Spleen (tissue), 11 donors: ENCODE measurements at regions not wholly inside any gene's neighbourhood (a gene's known extent, or its start where the extent isn't known, plus 50 kb on each side); places are given as distances from the start of the nearest gene placed in this dataset.

Source experiments
- DNase-seq: peaks from one replicate; pipeline ENCODE4 v3.0.0-alpha.2; 2020
- H3K27ac ChIP-seq, 8 donors: fragments of 200-600 bp; sonication (generic) in 7 of 8; 1 replicate in 4 of 8; 2 replicates in 4 of 8; pipeline versions ENCODE4 v1.5.0 to v1.8.0; 2016 to 2021; ENCODE audit warnings: inconsistent platforms in 4 of 8, mild to moderate bottlenecking in 4 of 8, moderate library complexity in 1 of 8
- H3K27me3 ChIP-seq, 7 donors: fragments of 200-600 bp; sonication (generic) in 6 of 7; replicated peaks in 1 of 7; 1 replicate in 4 of 7; 2 replicates in 3 of 7; pipeline versions ENCODE4 v1.5.0 to v1.8.0; 2016 to 2021; ENCODE audit warnings: inconsistent platforms in 3 of 7, mild to moderate bottlenecking in 1 of 7
- H3K36me3 ChIP-seq, 6 donors: fragments of 200-600 bp; sonication (generic) in 5 of 6; 1 replicate in 4 of 6; 2 replicates in 2 of 6; pipeline versions ENCODE4 v1.5.0 to v1.8.0; 2016 to 2021; ENCODE audit warnings: inconsistent platforms in 2 of 6
- H3K4me1 ChIP-seq, 6 donors: fragments of 200-600 bp; sonication (generic) in 5 of 6; 1 replicate in 3 of 6; 2 replicates in 3 of 6; pipeline versions ENCODE4 v1.5.0 to v1.8.0; 2016 to 2021; ENCODE audit warnings: inconsistent platforms in 3 of 6
- H3K4me3 ChIP-seq, 8 donors: fragments of 200-600 bp; sonication (generic) in 7 of 8; 1 replicate in 4 of 8; 2 replicates in 4 of 8; pipeline versions ENCODE4 v1.5.0 to v1.8.0; 2016 to 2021; ENCODE audit warnings: inconsistent platforms in 4 of 8, mild to moderate bottlenecking in 4 of 8, moderate library complexity in 2 of 8
- H3K9me3 ChIP-seq, 8 donors: fragments of 200-600 bp; sonication (generic) in 7 of 8; 1 replicate in 4 of 8; 2 replicates in 4 of 8; pipeline versions ENCODE4 v1.5.0 to v1.8.0; 2016 to 2021; ENCODE audit warnings: inconsistent platforms in 4 of 8
- CTCF ChIP-seq, 11 experiments: fragments of 200-600 bp in 7 of 11; fragments of 450-650 bp in 4 of 11; sonication (generic) in 4 of 11; IDR thresholded peaks in 8 of 11; conservative IDR thresholded peaks in 3 of 11; 1 replicate in 7 of 11; 2 replicates in 4 of 11; pipeline versions ENCODE4 v1.4.0 to v1.8.0; 2016 to 2021; ENCODE audit warnings: antibody characterized with exemption in 11 of 11, inconsistent platforms in 4 of 11, mild to moderate bottlenecking in 1 of 11
- POLR2A ChIP-seq, 3 donors: fragments of 450-650 bp; IDR thresholded peaks; one replicate each; pipeline ENCODE4 v1.5.1; 2017; ENCODE audit warnings: antibody characterized with exemption in 3 of 3, mild to moderate bottlenecking in 1 of 3
- POLR2AphosphoS5 ChIP-seq, 3 donors: sonication (generic); formaldehyde crosslinking; IDR thresholded peaks; one replicate each; pipeline ENCODE4 v1.5.1; 2017; ENCODE audit warnings: antibody characterized with exemption in 3 of 3
- WGBS, 5 donors: extraction: QIAGEN DNeasy Blood & Tissue Kit in 3 of 5; methylation state at CpG; one replicate each; pipeline versions ENCODE4 v1.1.5 to v1.1.7; 2013 to 2018; 5-methylcytosine and 5-hydroxymethylcytosine counted together
- intact Hi-C: fragments of 100-400 bp; cut with DNase I; formaldehyde crosslinking; loops from one replicate; pipeline ENCODE4 v1.15.0; 2023; ENCODE audit warnings: low total_unique reads
- donor health status: healthy with polysubstance abuse.
- donor health status: DM: no; HTN: no; CAD: no; lungs with moderate emphysema.
- donor health status: DM: no; HTN: no; CAD: no.
- donor health status: Bipolar disorder and iron deficiency.
- donor health status: healthy.
- donor health status: DM: no; HTN: no; CAD: no.
- donor health status: DM: yes; HTN: yes; CAD: no.

GRCh38 chr5:125558466-125558865 lies 812.0 kb upstream of the ZNF608 start:
- no peak overlapping the region for H3K4me3 ChIP-seq
- TF ChIP-seq POLR2A (IDR thresholded peaks at IDR 0.05) (no peak), CTCF (IDR thresholded peaks at IDR 0.05 in 8 of 11, conservative IDR thresholded peaks at IDR 0.05 in 3 of 11) (no peak), POLR2AphosphoS5 (IDR thresholded peaks at IDR 0.05) (no peak)
- no peak overlapping the region for H3K27ac ChIP-seq
- no peaks in the 10 kb centered on the region for H3K27me3 ChIP-seq
- no peak for DNase-seq
- 71 to 86% (median 81%) methylated on average over 3 of the region's 3 CpGs for WGBS, 5 donors
- intact Hi-C loops: no loop called here
- H3K9me3 ChIP-seq: no peaks in the 10 kb centered on the region
- no peaks in the 10 kb centered on the region for H3K36me3 ChIP-seq
- no peaks in the 10 kb centered on the region for H3K4me1 ChIP-seq

- H3K4me3 ChIP-seq: no peak overlapping the region
- 69 to 87% (median 82%) methylated on average over 2 of the region's 2 CpGs for WGBS, 5 donors
- H3K27ac ChIP-seq: no peak overlapping the region
- intact Hi-C loops: no loop called here
- no peak for DNase-seq
- no peaks in the 10 kb centered on the region for H3K9me3 ChIP-seq
- TF ChIP-seq POLR2A (IDR thresholded peaks at IDR 0.05) (no peak), POLR2AphosphoS5 (IDR thresholded peaks at IDR 0.05) (no peak), CTCF (IDR thresholded peaks at IDR 0.05 in 8 of 11, conservative IDR thresholded peaks at IDR 0.05 in 3 of 11) (no peak)
- no peaks in the 10 kb centered on the region for H3K36me3 ChIP-seq
- H3K4me1 ChIP-seq: no peaks in the 10 kb centered on the region
- no peaks in the 10 kb centered on the region for H3K27me3 ChIP-seq
Measured at GRCh38 chr5:125559296-125559695, 812.9 kb upstream of the ZNF608 start.

GRCh38 chr5:125560476-125561225 lies 814.2 kb upstream of the ZNF608 start:
- Histone ChIP-seq H3K4me3 (no peak overlapping the region), H3K9me3 (no peaks in the 10 kb centered on the region), H3K36me3 (no peaks in the 10 kb centered on the region), H3K27me3 (no peaks in the 10 kb centered on the region), H3K27ac (no peak overlapping the region), H3K4me1 (no peaks in the 10 kb centered on the region)
- WGBS, 5 donors: 76 to 85% (median 78%) methylated on average over 4 of the region's 4 CpGs
- no peak for DNase-seq
- intact Hi-C loops: no loop called here
- TF ChIP-seq POLR2AphosphoS5 (IDR thresholded peaks at IDR 0.05): no peak
- no peak for TF ChIP-seq CTCF (IDR thresholded peaks at IDR 0.05 in 8 of 11, conservative IDR thresholded peaks at IDR 0.05 in 3 of 11)
- no peak for TF ChIP-seq POLR2A (IDR thresholded peaks at IDR 0.05)

- H3K36me3 ChIP-seq: no peaks in the 10 kb centered on the region
- no peak for DNase-seq
- intact Hi-C loops: no loop called here
- H3K9me3 ChIP-seq: peaks cover 0 to 17% (median 6%) of the 10 kb centered on the region in 8 donors
- H3K27me3 ChIP-seq: no peaks in the 10 kb centered on the region
- H3K27ac ChIP-seq: no peak overlapping the region
- WGBS, 5 donors: 88 to 95% (median 92%) methylated on average over 4 to 5 of the region's 5 CpGs
- H3K4me1 ChIP-seq: no peaks in the 10 kb centered on the region
- H3K4me3 ChIP-seq: no peak overlapping the region
- TF ChIP-seq POLR2AphosphoS5 (IDR thresholded peaks at IDR 0.05) (no peak), CTCF (IDR thresholded peaks at IDR 0.05 in 8 of 11, conservative IDR thresholded peaks at IDR 0.05 in 3 of 11) (no peak), POLR2A (IDR thresholded peaks at IDR 0.05) (no peak)
Measured at GRCh38 chr5:125564317-125564975, 818.0 kb upstream of the ZNF608 start.
